ENCODE measurements at regions not wholly inside any gene's neighbourhood (a gene's known extent, or its start where the extent isn't known, plus 50 kb on each side); places are given as distances from the start of the nearest gene placed in this dataset.

DNA sequence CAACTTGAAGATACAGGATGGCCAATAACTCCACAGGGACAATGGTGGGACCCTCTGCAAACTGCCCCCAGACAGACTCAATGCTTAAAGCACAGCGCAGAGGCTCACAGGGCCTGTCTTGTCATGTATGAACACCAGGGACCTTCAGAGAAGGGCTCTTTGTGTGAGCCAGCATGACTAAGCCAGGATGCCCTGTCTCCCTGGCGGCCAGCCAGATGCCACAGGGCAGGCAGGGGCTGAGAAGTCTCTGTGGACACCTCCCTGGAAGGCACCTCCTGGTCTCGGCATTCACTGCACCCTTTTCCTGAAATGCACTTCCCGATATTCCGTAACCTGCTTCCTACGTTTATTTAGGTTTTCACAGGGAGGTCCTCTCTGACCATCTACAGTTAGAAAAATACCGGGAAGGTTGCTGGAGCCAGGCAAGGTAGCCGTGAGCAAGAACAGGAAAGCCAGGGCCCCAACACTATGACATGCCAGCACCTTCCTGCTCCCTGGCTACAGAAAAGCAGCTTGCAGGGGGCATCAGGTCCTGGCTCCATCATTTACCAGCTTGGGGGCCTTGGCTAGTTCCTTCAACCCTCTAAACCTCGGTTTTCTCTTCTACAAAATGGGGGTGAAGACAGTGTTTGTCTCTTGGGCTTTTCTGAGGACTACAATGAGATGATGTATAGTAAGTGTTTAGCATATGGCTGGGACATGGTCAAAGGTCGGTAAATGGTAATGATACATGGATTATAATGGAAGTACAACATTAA lies 65.0 kb downstream of the PITPNM2 start:
- DNase-seq, result no peak
- H3K9me3 ChIP-seq (ENCODE audit: control insufficient read depth in 1 of 2, low read length in 2 of 2), result no peaks in the 10 kb centered on the region
- intact Hi-C loops (cut with micrococcal nuclease), result no loop called here
- CTCF ChIA-PET (ENCODE audit: partially characterized antibody), result interaction anchor here (2.5 kb wide), 1 partner anchor 19 kb away, joined by 5 read pairs; no protein-coding TSS in a partner anchor
- no peaks in the 10 kb centered on the region for H3K27me3 Mint-ChIP-seq
- H3K9me3 Mint-ChIP-seq, result no peaks in the 10 kb centered on the region
- H3K36me3 ChIP-seq (ENCODE audit: insufficient read depth, low read length), result no peaks in the 10 kb centered on the region
- H3K27ac Mint-ChIP-seq, result peak overlapping the region in 2 of 7 donors; percentile 2 to 53
- POLR2A ChIA-PET (ENCODE audit: partially characterized antibody), result no interaction called here
- H3K36me3 Mint-ChIP-seq, result no peaks in the 10 kb centered on the region
- no peak overlapping the region for H3K4me3 Mint-ChIP-seq
- no peak overlapping the region for H3K4me3 ChIP-seq (ENCODE audit: low read length in 2 of 2)
- H3K27me3 ChIP-seq (ENCODE audit: insufficient read depth, low read length), result no peaks in the 10 kb centered on the region
- no peak overlapping the region for H3K27ac ChIP-seq (ENCODE audit: low read depth, low read length)
- H3K4me1 Mint-ChIP-seq, result peaks cover 0 to 4% (median 3%) of the 10 kb centered on the region in 4 donors
- H3K4me1 ChIP-seq (ENCODE audit: insufficient read depth, low read length), result no peaks in the 10 kb centered on the region

DNA sequence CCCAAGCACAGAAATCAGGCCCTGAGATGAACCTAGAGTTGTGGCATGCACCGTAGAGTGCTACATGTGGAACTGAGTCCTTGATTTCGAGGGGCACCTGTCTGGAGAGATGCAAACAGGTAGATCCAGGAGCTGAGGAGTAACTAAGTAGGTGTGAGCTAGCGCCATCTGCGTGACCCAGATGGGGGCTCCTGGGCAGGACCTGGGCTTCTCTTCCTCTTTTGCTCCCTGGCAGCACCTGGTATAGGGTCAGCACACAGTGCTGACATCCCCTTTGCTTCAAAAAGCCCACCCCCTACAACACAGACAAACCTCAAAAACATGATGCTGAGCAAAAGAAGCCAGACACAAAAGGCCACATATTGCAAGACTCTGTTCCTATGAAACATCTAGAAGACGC lies 65.8 kb downstream of the PITPNM2 start:
- CTCF ChIA-PET (ENCODE audit: partially characterized antibody), result interaction anchor here (0.9 kb wide), 1 partner anchor 71 kb away, joined by 3 read pairs; no protein-coding TSS in a partner anchor
- intact Hi-C loops (cut with micrococcal nuclease), result no loop called here
- peaks cover 0 to 4% (median 3%) of the 10 kb centered on the region in 4 donors for H3K4me1 Mint-ChIP-seq
- no peak overlapping the region for H3K27ac ChIP-seq (ENCODE audit: low read depth, low read length)
- H3K27me3 Mint-ChIP-seq, result no peaks in the 10 kb centered on the region
- H3K4me3 ChIP-seq (ENCODE audit: low read length in 2 of 2), result no peak overlapping the region
- H3K9me3 ChIP-seq (ENCODE audit: control insufficient read depth in 1 of 2, low read length in 2 of 2), result no peaks in the 10 kb centered on the region
- H3K4me1 ChIP-seq (ENCODE audit: insufficient read depth, low read length), result no peaks in the 10 kb centered on the region
- H3K9me3 Mint-ChIP-seq, result no peaks in the 10 kb centered on the region
- DNase-seq, result no peak
- peak overlapping the region in 1 of 7 donors; percentile 81 for H3K27ac Mint-ChIP-seq
- H3K4me3 Mint-ChIP-seq, result no peak overlapping the region
- POLR2A ChIA-PET (ENCODE audit: partially characterized antibody), result interaction anchor here (1.0 to 1.1 kb wide), 2 partner anchors 22 to 111 kb away, joined by 3 read pairs; partner anchors contain the start of gene OGFOD2
- no peaks in the 10 kb centered on the region for H3K27me3 ChIP-seq (ENCODE audit: insufficient read depth, low read length)
- no peaks in the 10 kb centered on the region for H3K36me3 ChIP-seq (ENCODE audit: insufficient read depth, low read length)
- no peaks in the 10 kb centered on the region for H3K36me3 Mint-ChIP-seq

GRCh38 chr12:123083661-123084571 lies 67.0 kb downstream of the PITPNM2 start:
- intact Hi-C loops (cut with micrococcal nuclease), result no loop called here
- H3K27me3 ChIP-seq (ENCODE audit: insufficient read depth, low read length), result no peaks in the 10 kb centered on the region
- no peaks in the 10 kb centered on the region for H3K36me3 Mint-ChIP-seq
- no peaks in the 10 kb centered on the region for H3K4me1 ChIP-seq (ENCODE audit: insufficient read depth, low read length)
- no peak overlapping the region for H3K4me3 Mint-ChIP-seq
- no peak overlapping the region for H3K27ac ChIP-seq (ENCODE audit: low read depth, low read length)
- DNase-seq, result no peak
- H3K36me3 ChIP-seq (ENCODE audit: insufficient read depth, low read length), result no peaks in the 10 kb centered on the region
- no peaks in the 10 kb centered on the region for H3K27me3 Mint-ChIP-seq
- no peaks in the 10 kb centered on the region for H3K9me3 Mint-ChIP-seq
- POLR2A ChIA-PET (ENCODE audit: partially characterized antibody), result interaction anchor here (1.0 to 1.1 kb wide), 2 partner anchors 23 to 109 kb away, joined by 3 read pairs; partner anchors contain the start of gene OGFOD2
- no peaks in the 10 kb centered on the region for H3K9me3 ChIP-seq (ENCODE audit: control insufficient read depth in 1 of 2, low read length in 2 of 2)
- peaks cover 0 to 4% (median 0%) of the 10 kb centered on the region in 4 donors for H3K4me1 Mint-ChIP-seq
- peak overlapping the region in 4 of 7 donors; percentile 4 to 70 (median 40) for H3K27ac Mint-ChIP-seq
- H3K4me3 ChIP-seq (ENCODE audit: low read length in 2 of 2), result no peak overlapping the region
- CTCF ChIA-PET (ENCODE audit: partially characterized antibody), result interaction anchor here (0.9 kb wide), 1 partner anchor 72 kb away, joined by 3 read pairs; no protein-coding TSS in a partner anchor

GRCh38 chr12:123080634-123081033 lies 70.3 kb downstream of the PITPNM2 start:
- Histone ChIP-seq H3K4me1 (ENCODE audit: insufficient read depth, low read length) (peaks cover 18% of the 10 kb centered on the region), H3K36me3 (ENCODE audit: insufficient read depth, low read length) (no peaks in the 10 kb centered on the region), H3K9me3 (ENCODE audit: control insufficient read depth in 1 of 2, low read length in 2 of 2) (no peaks in the 10 kb centered on the region), H3K27me3 (ENCODE audit: insufficient read depth, low read length) (no peaks in the 10 kb centered on the region), H3K27ac (ENCODE audit: low read depth, low read length) (no peak overlapping the region), H3K4me3 (ENCODE audit: low read length in 2 of 2) (no peak overlapping the region)
- no peak overlapping the region for H3K4me3 Mint-ChIP-seq
- POLR2A ChIA-PET (ENCODE audit: partially characterized antibody), result interaction anchor here (0.5 to 0.7 kb wide), 2 partner anchors 34 to 255 kb away, joined by 3 read pairs; no protein-coding TSS in a partner anchor
- peak overlapping the region in 1 of 7 donors; percentile 40 for H3K27ac Mint-ChIP-seq
- no peaks in the 10 kb centered on the region for H3K27me3 Mint-ChIP-seq
- H3K4me1 Mint-ChIP-seq, result peaks cover 18 to 21% (median 20%) of the 10 kb centered on the region in 4 donors
- CTCF ChIA-PET (ENCODE audit: partially characterized antibody), result interaction anchor here (1.1 to 1.4 kb wide), 2 partner anchors 22 to 27 kb away, joined by 3 read pairs; no protein-coding TSS in a partner anchor
- no peaks in the 10 kb centered on the region for H3K9me3 Mint-ChIP-seq
- no peak for DNase-seq
- intact Hi-C loops (cut with micrococcal nuclease), result no loop called here
- H3K36me3 Mint-ChIP-seq, result no peaks in the 10 kb centered on the region

DNA sequence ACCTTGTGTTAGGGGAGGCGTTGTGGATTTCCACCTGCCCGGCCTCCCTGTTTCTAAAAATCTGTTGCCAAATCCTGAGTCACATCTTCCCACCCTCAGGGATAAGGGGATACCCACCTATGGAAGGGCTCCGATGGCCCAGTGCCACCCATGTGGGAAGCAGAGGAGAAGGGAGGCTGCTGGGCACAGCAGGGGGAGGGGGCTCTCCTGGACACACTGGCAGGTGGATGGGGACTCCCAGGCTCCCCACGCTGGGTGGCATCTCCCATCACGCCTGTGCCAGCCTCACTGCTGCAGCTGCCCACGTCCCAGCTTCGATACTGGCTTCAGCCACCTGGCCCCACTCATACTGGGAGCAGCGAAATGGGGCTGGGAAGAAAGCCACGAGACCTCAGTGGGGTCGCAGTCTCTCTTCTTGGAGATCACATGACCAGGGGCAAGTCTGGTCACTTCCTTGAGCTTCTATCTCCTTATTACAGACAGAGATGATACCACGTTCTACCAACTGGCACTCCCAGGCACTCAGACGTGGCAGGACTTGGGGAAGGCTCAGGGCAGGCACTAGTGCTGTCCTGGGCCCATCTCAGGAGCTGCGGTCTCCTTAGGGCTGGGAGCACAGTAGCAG lies 72.2 kb downstream of the PITPNM2 start:
- Histone ChIP-seq H3K4me1 (ENCODE audit: insufficient read depth, low read length) (peaks cover 38% of the 10 kb centered on the region), H3K4me3 (ENCODE audit: low read length in 2 of 2) (no peak overlapping the region), H3K9me3 (ENCODE audit: control insufficient read depth in 1 of 2, low read length in 2 of 2) (no peaks in the 10 kb centered on the region), H3K36me3 (ENCODE audit: insufficient read depth, low read length) (no peaks in the 10 kb centered on the region), H3K27ac (ENCODE audit: low read depth, low read length) (no peak overlapping the region), H3K27me3 (ENCODE audit: insufficient read depth, low read length) (no peaks in the 10 kb centered on the region)
- H3K9me3 Mint-ChIP-seq, result no peaks in the 10 kb centered on the region
- H3K4me3 Mint-ChIP-seq, result peak overlapping the region in 1 of 8 donors; percentile 38
- no peaks in the 10 kb centered on the region for H3K36me3 Mint-ChIP-seq
- peaks cover 34 to 39% (median 37%) of the 10 kb centered on the region in 4 donors for H3K4me1 Mint-ChIP-seq
- ChIA-PET CTCF (ENCODE audit: partially characterized antibody) (no interaction called here), POLR2A (ENCODE audit: partially characterized antibody) (no interaction called here)
- intact Hi-C loops (cut with micrococcal nuclease), result loop anchor here (5.0 kb wide), 1 partner anchor 54 kb away; no protein-coding TSS in a partner anchor
- peak overlapping the region in 6 of 7 donors; percentile 46 to 73 (median 64) for H3K27ac Mint-ChIP-seq
- no peak for DNase-seq
- H3K27me3 Mint-ChIP-seq, result no peaks in the 10 kb centered on the region

DNA sequence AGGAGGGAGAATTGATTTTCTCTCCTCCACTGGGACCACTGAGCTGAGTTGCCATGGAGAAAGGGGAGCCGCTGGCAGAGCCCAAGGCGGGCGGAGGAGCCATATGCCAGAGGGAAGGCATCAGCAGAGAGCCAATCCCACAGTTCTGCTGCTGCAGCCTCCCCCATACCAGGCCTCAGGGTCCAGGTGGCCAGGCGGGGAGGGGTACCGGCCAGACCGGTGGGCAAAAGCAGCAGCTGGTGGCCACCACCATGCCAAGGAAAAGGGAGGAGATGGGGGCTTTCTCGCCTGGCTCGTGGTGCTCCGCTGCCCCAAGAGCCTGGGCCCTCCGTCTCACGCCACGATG lies 72.8 kb downstream of the PITPNM2 start:
- Histone ChIP-seq H3K27me3 (ENCODE audit: insufficient read depth, low read length) (no peaks in the 10 kb centered on the region), H3K4me1 (ENCODE audit: insufficient read depth, low read length) (peaks cover 42% of the 10 kb centered on the region), H3K27ac (ENCODE audit: low read depth, low read length) (no peak overlapping the region), H3K36me3 (ENCODE audit: insufficient read depth, low read length) (no peaks in the 10 kb centered on the region), H3K9me3 (ENCODE audit: control insufficient read depth in 1 of 2, low read length in 2 of 2) (no peaks in the 10 kb centered on the region), H3K4me3 (ENCODE audit: low read length in 2 of 2) (no peak overlapping the region)
- no peak for DNase-seq
- H3K27ac Mint-ChIP-seq, result peak overlapping the region in 1 of 7 donors; percentile 60
- peaks cover 39 to 44% (median 40%) of the 10 kb centered on the region in 4 donors for H3K4me1 Mint-ChIP-seq
- no peaks in the 10 kb centered on the region for H3K9me3 Mint-ChIP-seq
- no peaks in the 10 kb centered on the region for H3K27me3 Mint-ChIP-seq
- intact Hi-C loops (cut with micrococcal nuclease), result loop anchor here (5.0 kb wide), 1 partner anchor 54 kb away; no protein-coding TSS in a partner anchor
- H3K36me3 Mint-ChIP-seq, result no peaks in the 10 kb centered on the region
- ChIA-PET POLR2A (ENCODE audit: partially characterized antibody) (no interaction called here), CTCF (ENCODE audit: partially characterized antibody) (no interaction called here)
- H3K4me3 Mint-ChIP-seq, result no peak overlapping the region
